Hematopoietic multipotent progenitor cell treated with erythropoietin and hydrocortisone succinate and interleukin-3 and kit ligand, for 8 days (in vitro differentiated cells): ENCODE measurements at regions not wholly inside any gene's neighbourhood (a gene's known extent, or its start where the extent isn't known, plus 50 kb on each side); places are given as distances from the start of the nearest gene placed in this dataset.
"Not testable (repeated sequence)": the region's sequence is repeated elsewhere in the genome, so short reads cannot be mapped to it uniquely, and the experiment has no call there.

Source experiments
- DNase-seq: peaks from one replicate; pipeline ENCODE4 v3.0.0-alpha.2; 2015

GRCh38 chr17:71849783-71850768 is 270.7 kb upstream of the SOX9 start:
- DNase-seq: no peak

- no peak for DNase-seq
Measured at GRCh38 chr17:71850812-71851211, 270.0 kb upstream of the SOX9 start.

GRCh38 chr17:71855010-71855409 is 265.8 kb upstream of the SOX9 start:
- no peak for DNase-seq

- no peak for DNase-seq
Measured at GRCh38 chr17:71864755-71865154, 256.1 kb upstream of the SOX9 start.

GRCh38 chr17:71866095-71866494 is 254.7 kb upstream of the SOX9 start:
- no peak for DNase-seq

GRCh38 chr17:71869293-71869692 is 251.5 kb upstream of the SOX9 start:
- no peak for DNase-seq

GRCh38 chr17:71869841-71870545 is 250.8 kb upstream of the SOX9 start:
- no peak for DNase-seq

- DNase-seq: no peak
Measured at GRCh38 chr17:71870546-71870862, 250.3 kb upstream of the SOX9 start.

- DNase-seq: no peak
Measured at GRCh38 chr17:71872843-71873485, 247.9 kb upstream of the SOX9 start.

- not testable (repeated sequence) for DNase-seq
Measured at GRCh38 chr17:71874773-71875172, 246.0 kb upstream of the SOX9 start.

- no peak for DNase-seq
Measured at GRCh38 chr17:71878271-71878670, 242.5 kb upstream of the SOX9 start.

GRCh38 chr17:71878998-71879397 is 241.8 kb upstream of the SOX9 start:
- DNase-seq: no peak

- DNase-seq: no peak
Measured at GRCh38 chr17:71881041-71881440, 239.8 kb upstream of the SOX9 start.

- no peak for DNase-seq
Measured at GRCh38 chr17:71881581-71881980, 239.2 kb upstream of the SOX9 start.

- DNase-seq: no peak
Measured at GRCh38 chr17:71883258-71883657, 237.6 kb upstream of the SOX9 start.

- no peak for DNase-seq
Measured at GRCh38 chr17:71883845-71884244, 237.0 kb upstream of the SOX9 start.

GRCh38 chr17:71885662-71886061 is 235.2 kb upstream of the SOX9 start:
- no peak for DNase-seq

GRCh38 chr17:71899317-71899716 is 221.5 kb upstream of the SOX9 start:
- DNase-seq: no peak

- DNase-seq: no peak
Measured at GRCh38 chr17:71900621-71901229, 220.1 kb upstream of the SOX9 start.

- DNase-seq: no peak
Measured at GRCh38 chr17:71902894-71903506, 217.8 kb upstream of the SOX9 start.

- no peak for DNase-seq
Measured at GRCh38 chr17:71905376-71906031, 215.3 kb upstream of the SOX9 start.

- no peak for DNase-seq
Measured at GRCh38 chr17:71909155-71909554, 211.7 kb upstream of the SOX9 start.
